ENCODE measurements at regions not wholly inside any gene's neighbourhood (a gene's known extent, or its start where the extent isn't known, plus 50 kb on each side); places are given as distances from the start of the nearest gene placed in this dataset.

- no peak for TF ChIP-seq POLR2AphosphoS5 (IDR thresholded peaks at IDR 0.05; ENCODE audit: low read depth)
- TF ChIP-seq, protein P1, sequence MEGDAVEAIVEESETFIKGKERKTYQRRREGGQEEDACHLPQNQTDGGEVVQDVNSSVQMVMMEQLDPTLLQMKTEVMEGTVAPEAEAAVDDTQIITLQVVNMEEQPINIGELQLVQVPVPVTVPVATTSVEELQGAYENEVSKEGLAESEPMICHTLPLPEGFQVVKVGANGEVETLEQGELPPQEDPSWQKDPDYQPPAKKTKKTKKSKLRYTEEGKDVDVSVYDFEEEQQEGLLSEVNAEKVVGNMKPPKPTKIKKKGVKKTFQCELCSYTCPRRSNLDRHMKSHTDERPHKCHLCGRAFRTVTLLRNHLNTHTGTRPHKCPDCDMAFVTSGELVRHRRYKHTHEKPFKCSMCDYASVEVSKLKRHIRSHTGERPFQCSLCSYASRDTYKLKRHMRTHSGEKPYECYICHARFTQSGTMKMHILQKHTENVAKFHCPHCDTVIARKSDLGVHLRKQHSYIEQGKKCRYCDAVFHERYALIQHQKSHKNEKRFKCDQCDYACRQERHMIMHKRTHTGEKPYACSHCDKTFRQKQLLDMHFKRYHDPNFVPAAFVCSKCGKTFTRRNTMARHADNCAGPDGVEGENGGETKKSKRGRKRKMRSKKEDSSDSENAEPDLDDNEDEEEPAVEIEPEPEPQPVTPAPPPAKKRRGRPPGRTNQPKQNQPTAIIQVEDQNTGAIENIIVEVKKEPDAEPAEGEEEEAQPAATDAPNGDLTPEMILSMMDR (IDR thresholded peaks at IDR 0.05; ENCODE audit: insufficient read depth, low read length) = peak; percentile 66
- no peak for TF ChIP-seq REST (IDR thresholded peaks at IDR 0.05; ENCODE audit: insufficient replicate concordance, low read depth)
- Histone ChIP-seq H3K27ac (replicated peaks) (no peak overlapping the region), H3K27me3 (ENCODE audit: insufficient read depth, poor library complexity, severe bottlenecking) (peaks cover 3% of the 10 kb centered on the region), H3K4me3 (replicated peaks; ENCODE audit: insufficient read depth, low read length) (no peak overlapping the region)
- DNase-seq (ENCODE audit: low read depth in 1 of 2, low spot score in 1 of 2) = peak; percentile 14 to 19
These were observed 64.6 kb upstream of the FMN2 start for GRCh38 chr1:240027059-240027462.

DNA sequence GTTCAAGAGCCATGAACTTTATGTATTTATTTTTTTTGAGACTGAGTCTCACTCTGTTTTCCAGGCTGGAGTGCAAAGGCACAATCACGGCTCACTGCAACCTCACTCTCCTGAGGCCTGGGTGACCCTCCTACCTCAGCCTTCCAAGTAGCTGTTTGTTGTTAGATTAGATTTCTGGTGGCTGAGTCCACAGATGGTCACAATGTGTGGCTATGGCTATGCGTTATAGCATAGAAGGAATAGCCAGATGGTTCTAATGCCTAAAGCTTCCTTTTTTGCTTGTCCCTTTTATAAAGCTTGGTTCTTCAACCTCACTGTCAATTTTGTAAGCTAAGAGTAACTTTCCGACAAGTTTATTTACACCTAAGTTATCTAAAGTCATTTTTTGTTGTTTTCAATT lies 62.3 kb upstream of the FMN2 start:
- no peak for TF ChIP-seq REST (IDR thresholded peaks at IDR 0.05; ENCODE audit: insufficient replicate concordance, low read depth)
- no peak for TF ChIP-seq POLR2AphosphoS5 (IDR thresholded peaks at IDR 0.05; ENCODE audit: low read depth)
- no peak for TF ChIP-seq SPI1 (IDR thresholded peaks at IDR 0.05; ENCODE audit: borderline replicate concordance, low read depth)
- TF ChIP-seq, protein P1 (IDR thresholded peaks at IDR 0.05; ENCODE audit: insufficient read depth, low read length) = no peak
- TF ChIP-seq GABPA (IDR thresholded peaks at IDR 0.05; ENCODE audit: low read depth) = no peak
- H3K4me3 ChIP-seq (replicated peaks; ENCODE audit: insufficient read depth, low read length) = no peak overlapping the region
- H3K27me3 ChIP-seq (ENCODE audit: insufficient read depth, poor library complexity, severe bottlenecking) = peaks cover 3% of the 10 kb centered on the region
- DNase-seq (ENCODE audit: low read depth in 1 of 2, low spot score in 1 of 2) = no peak
- H3K27ac ChIP-seq (replicated peaks) = no peak overlapping the region

- Histone ChIP-seq H3K4me3 (replicated peaks; ENCODE audit: insufficient read depth, low read length) (no peak overlapping the region), H3K27me3 (ENCODE audit: insufficient read depth, poor library complexity, severe bottlenecking) (peaks cover 3% of the 10 kb centered on the region), H3K27ac (replicated peaks) (no peak overlapping the region)
- DNase-seq (ENCODE audit: low read depth in 1 of 2, low spot score in 1 of 2) = no peak
- no peak for TF ChIP-seq REST (IDR thresholded peaks at IDR 0.05; ENCODE audit: insufficient replicate concordance, low read depth)
- no peak for TF ChIP-seq GABPA (IDR thresholded peaks at IDR 0.05; ENCODE audit: low read depth)
- TF ChIP-seq SPI1 (IDR thresholded peaks at IDR 0.05; ENCODE audit: borderline replicate concordance, low read depth) = no peak
- TF ChIP-seq, protein P1 (IDR thresholded peaks at IDR 0.05; ENCODE audit: insufficient read depth, low read length) = no peak
- no peak for TF ChIP-seq POLR2AphosphoS5 (IDR thresholded peaks at IDR 0.05; ENCODE audit: low read depth)
These were observed 61.4 kb upstream of the FMN2 start for GRCh38 chr1:240030236-240030635.
